ENCODE measurements at regions not wholly inside any gene's neighbourhood (a gene's known extent, or its start where the extent isn't known, plus 50 kb on each side); places are given as distances from the start of the nearest gene placed in this dataset.
"Not testable (repeated sequence)": the region's sequence is repeated elsewhere in the genome, so short reads cannot be mapped to it uniquely, and the experiment has no call there.

GRCh38 chr3:20576228-20576627 lies 390.2 kb upstream of the SGO1 start:
- H3K9me3 Mint-ChIP-seq (ENCODE audit: low read depth) = no peaks in the 10 kb centered on the region
- H3K27me3 Mint-ChIP-seq = no peaks in the 10 kb centered on the region
- peaks cover 3% of the 10 kb centered on the region for H3K36me3 Mint-ChIP-seq

DNA sequence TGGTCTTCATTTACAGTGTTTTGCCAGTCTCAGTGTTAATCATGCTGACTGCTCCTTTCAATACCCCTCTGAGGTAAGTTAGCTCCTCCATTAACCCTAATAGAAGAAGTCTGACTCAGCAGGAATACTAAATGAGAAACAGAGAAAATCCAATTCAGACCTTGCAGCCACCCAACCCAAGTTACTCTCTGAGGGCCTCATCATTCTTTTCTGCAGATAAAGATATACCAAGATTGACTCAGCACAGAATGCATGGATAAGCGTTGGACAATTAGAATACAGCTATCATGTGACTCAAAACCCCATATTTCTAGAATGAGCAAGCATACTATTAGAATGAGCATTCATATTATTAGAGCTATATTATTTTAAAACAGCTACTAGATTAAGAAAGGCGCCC lies 389.1 kb upstream of the SGO1 start:
- H3K9me3 Mint-ChIP-seq (ENCODE audit: low read depth) = no peaks in the 10 kb centered on the region
- H3K4me3 Mint-ChIP-seq = no peak overlapping the region
- no peaks in the 10 kb centered on the region for H3K4me1 Mint-ChIP-seq (ENCODE audit: low read depth)
- no peak overlapping the region for H3K27ac Mint-ChIP-seq
- no peaks in the 10 kb centered on the region for H3K27me3 Mint-ChIP-seq
- peaks cover 3% of the 10 kb centered on the region for H3K36me3 Mint-ChIP-seq

More at GRCh38 chr3:20576228-20576627, 390.2 kb upstream of the SGO1 start:
- Mint-ChIP-seq H3K4me3 (no peak overlapping the region), H3K27ac (no peak overlapping the region), H3K4me1 (ENCODE audit: low read depth) (no peaks in the 10 kb centered on the region)

GRCh38 chr3:20574746-20575145 lies 388.7 kb upstream of the SGO1 start:
- no peak overlapping the region for H3K27ac Mint-ChIP-seq
- H3K36me3 Mint-ChIP-seq = peaks cover 3% of the 10 kb centered on the region
- no peak overlapping the region for H3K4me3 Mint-ChIP-seq
- H3K4me1 Mint-ChIP-seq (ENCODE audit: low read depth) = no peaks in the 10 kb centered on the region
- no peaks in the 10 kb centered on the region for H3K9me3 Mint-ChIP-seq (ENCODE audit: low read depth)
- H3K27me3 Mint-ChIP-seq = no peaks in the 10 kb centered on the region

DNA sequence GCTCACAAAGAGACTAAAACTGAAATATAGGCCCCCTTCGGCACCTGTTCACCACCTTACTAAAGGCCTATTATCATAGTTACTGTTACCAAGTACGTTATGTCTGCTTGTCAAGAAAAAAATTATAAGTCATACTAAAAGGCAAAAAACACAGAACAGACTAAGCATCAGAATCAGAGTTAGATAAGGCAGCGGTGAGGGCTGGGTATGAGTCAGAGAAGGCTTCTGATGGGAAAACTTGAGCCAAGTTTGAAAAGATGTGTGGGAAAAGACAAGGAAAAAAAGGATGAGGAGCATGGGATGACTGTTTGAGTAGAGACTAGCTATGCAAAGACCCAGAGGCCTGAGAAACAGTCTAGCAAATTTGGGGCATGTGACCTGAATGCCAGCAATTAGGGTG lies 387.2 kb upstream of the SGO1 start:
- H3K36me3 Mint-ChIP-seq = peaks cover 6% of the 10 kb centered on the region
- no peaks in the 10 kb centered on the region for H3K9me3 Mint-ChIP-seq (ENCODE audit: low read depth)
- H3K27ac Mint-ChIP-seq = no peak overlapping the region
- no peaks in the 10 kb centered on the region for H3K27me3 Mint-ChIP-seq
- H3K4me1 Mint-ChIP-seq (ENCODE audit: low read depth) = no peaks in the 10 kb centered on the region
- no peak overlapping the region for H3K4me3 Mint-ChIP-seq

GRCh38 chr3:20572473-20572872 lies 386.5 kb upstream of the SGO1 start:
- Mint-ChIP-seq H3K4me1 (ENCODE audit: low read depth) (no peaks in the 10 kb centered on the region), H3K27me3 (no peaks in the 10 kb centered on the region), H3K9me3 (ENCODE audit: low read depth) (no peaks in the 10 kb centered on the region), H3K36me3 (peaks cover 6% of the 10 kb centered on the region), H3K27ac (no peak overlapping the region), H3K4me3 (no peak overlapping the region)

- peaks cover 5% of the 10 kb centered on the region for H3K9me3 Mint-ChIP-seq (ENCODE audit: low read depth)
- H3K4me1 Mint-ChIP-seq (ENCODE audit: low read depth) = no peaks in the 10 kb centered on the region
- no peaks in the 10 kb centered on the region for H3K27me3 Mint-ChIP-seq
- peaks cover 6% of the 10 kb centered on the region for H3K36me3 Mint-ChIP-seq
- H3K4me3 Mint-ChIP-seq = no peak overlapping the region
- H3K27ac Mint-ChIP-seq = no peak overlapping the region
These were observed 383.3 kb upstream of the SGO1 start for GRCh38 chr3:20569310-20569709.

DNA sequence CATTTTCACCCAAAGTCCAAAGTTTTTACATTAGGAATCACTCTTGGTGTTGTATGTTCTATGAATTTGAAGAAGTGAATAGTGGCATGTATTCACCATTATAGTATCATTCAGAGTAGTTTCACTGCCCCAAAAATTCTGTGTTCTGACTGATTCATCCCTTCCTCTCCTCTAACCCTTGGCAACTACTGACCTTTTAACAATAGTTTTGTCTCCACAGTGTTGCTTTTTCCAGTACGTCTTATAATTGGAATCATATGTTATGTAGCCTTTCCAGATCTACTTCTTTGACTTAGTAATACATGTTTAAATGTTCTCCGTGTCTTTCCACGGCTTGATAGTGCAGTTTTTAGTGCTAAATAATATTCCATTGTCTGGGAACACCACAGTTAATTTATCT lies 379.0 kb upstream of the SGO1 start:
- Mint-ChIP-seq H3K4me3 (no peak overlapping the region), H3K27me3 (no peaks in the 10 kb centered on the region), H3K9me3 (ENCODE audit: low read depth) (peaks cover 5% of the 10 kb centered on the region), H3K27ac (no peak overlapping the region), H3K4me1 (ENCODE audit: low read depth) (no peaks in the 10 kb centered on the region), H3K36me3 (peaks cover 3% of the 10 kb centered on the region)

DNA sequence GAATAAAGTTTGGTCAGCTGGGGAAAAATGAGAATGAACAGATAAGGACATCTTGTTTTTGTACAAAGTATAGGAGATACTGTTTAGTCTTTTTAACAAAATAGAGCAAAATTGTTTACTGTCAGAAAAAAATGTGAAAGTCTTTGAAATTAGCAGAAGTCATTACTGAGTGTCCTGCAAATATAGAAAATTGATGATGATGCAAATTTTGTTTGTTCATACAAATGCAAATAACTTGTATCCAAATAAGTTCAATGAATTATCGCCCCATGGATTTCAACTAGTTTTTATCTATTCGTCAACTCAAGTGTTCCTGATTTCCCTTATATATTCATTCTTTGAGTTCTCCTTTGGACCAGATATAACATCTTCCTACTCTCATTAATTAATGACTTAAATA lies 378.0 kb upstream of the SGO1 start:
- Mint-ChIP-seq H3K4me1 (ENCODE audit: low read depth) (no peaks in the 10 kb centered on the region), H3K27me3 (no peaks in the 10 kb centered on the region), H3K4me3 (no peak overlapping the region), H3K27ac (no peak overlapping the region), H3K9me3 (ENCODE audit: low read depth) (peaks cover 5% of the 10 kb centered on the region), H3K36me3 (no peaks in the 10 kb centered on the region)

GRCh38 chr3:20563251-20563650 lies 377.2 kb upstream of the SGO1 start:
- no peak overlapping the region for H3K4me3 Mint-ChIP-seq
- H3K27ac Mint-ChIP-seq = no peak overlapping the region
- peaks cover 5% of the 10 kb centered on the region for H3K9me3 Mint-ChIP-seq (ENCODE audit: low read depth)
- H3K36me3 Mint-ChIP-seq = no peaks in the 10 kb centered on the region
- no peaks in the 10 kb centered on the region for H3K4me1 Mint-ChIP-seq (ENCODE audit: low read depth)
- H3K27me3 Mint-ChIP-seq = no peaks in the 10 kb centered on the region

GRCh38 chr3:20561166-20561565 lies 375.2 kb upstream of the SGO1 start:
- Mint-ChIP-seq H3K9me3 (ENCODE audit: low read depth) (peaks cover 5% of the 10 kb centered on the region), H3K36me3 (no peaks in the 10 kb centered on the region), H3K4me1 (ENCODE audit: low read depth) (no peaks in the 10 kb centered on the region), H3K27me3 (no peaks in the 10 kb centered on the region), H3K27ac (no peak overlapping the region), H3K4me3 (no peak overlapping the region)

- H3K4me3 Mint-ChIP-seq; H3K4me1 Mint-ChIP-seq (ENCODE audit: low read depth); H3K27me3 Mint-ChIP-seq; H3K9me3 Mint-ChIP-seq (ENCODE audit: low read depth); H3K36me3 Mint-ChIP-seq; H3K27ac Mint-ChIP-seq: not testable (repeated sequence)
These were observed 374.4 kb upstream of the SGO1 start for GRCh38 chr3:20560446-20560845.

- H3K9me3 Mint-ChIP-seq (ENCODE audit: low read depth) = no peaks in the 10 kb centered on the region
- H3K27ac Mint-ChIP-seq = no peak overlapping the region
- H3K36me3 Mint-ChIP-seq = no peaks in the 10 kb centered on the region
- no peaks in the 10 kb centered on the region for H3K27me3 Mint-ChIP-seq
- H3K4me1 Mint-ChIP-seq (ENCODE audit: low read depth) = no peaks in the 10 kb centered on the region
- no peak overlapping the region for H3K4me3 Mint-ChIP-seq
These were observed 372.2 kb upstream of the SGO1 start for GRCh38 chr3:20558161-20558560.

DNA sequence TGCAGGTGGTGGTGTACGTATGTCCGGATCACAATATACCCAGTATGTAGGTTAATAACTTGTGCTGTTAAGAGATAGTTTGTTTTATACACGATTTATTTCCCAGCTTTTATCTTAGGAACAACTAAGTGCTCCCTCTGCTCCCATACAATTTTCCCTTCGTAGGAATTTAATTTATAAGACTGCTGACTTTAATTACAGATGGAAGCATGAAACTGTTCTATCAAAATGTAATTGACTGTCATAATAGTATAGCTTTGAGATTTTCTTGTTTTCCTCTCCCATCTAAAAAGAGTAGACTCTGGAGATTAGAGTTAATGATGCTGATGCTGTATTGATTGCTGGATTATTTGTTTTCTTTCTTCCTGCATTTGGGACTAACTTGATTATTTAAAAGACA lies 370.7 kb upstream of the SGO1 start:
- H3K9me3 Mint-ChIP-seq (ENCODE audit: low read depth) = no peaks in the 10 kb centered on the region
- no peaks in the 10 kb centered on the region for H3K4me1 Mint-ChIP-seq (ENCODE audit: low read depth)
- no peaks in the 10 kb centered on the region for H3K36me3 Mint-ChIP-seq
- no peak overlapping the region for H3K4me3 Mint-ChIP-seq
- H3K27ac Mint-ChIP-seq = no peak overlapping the region
- no peaks in the 10 kb centered on the region for H3K27me3 Mint-ChIP-seq

DNA sequence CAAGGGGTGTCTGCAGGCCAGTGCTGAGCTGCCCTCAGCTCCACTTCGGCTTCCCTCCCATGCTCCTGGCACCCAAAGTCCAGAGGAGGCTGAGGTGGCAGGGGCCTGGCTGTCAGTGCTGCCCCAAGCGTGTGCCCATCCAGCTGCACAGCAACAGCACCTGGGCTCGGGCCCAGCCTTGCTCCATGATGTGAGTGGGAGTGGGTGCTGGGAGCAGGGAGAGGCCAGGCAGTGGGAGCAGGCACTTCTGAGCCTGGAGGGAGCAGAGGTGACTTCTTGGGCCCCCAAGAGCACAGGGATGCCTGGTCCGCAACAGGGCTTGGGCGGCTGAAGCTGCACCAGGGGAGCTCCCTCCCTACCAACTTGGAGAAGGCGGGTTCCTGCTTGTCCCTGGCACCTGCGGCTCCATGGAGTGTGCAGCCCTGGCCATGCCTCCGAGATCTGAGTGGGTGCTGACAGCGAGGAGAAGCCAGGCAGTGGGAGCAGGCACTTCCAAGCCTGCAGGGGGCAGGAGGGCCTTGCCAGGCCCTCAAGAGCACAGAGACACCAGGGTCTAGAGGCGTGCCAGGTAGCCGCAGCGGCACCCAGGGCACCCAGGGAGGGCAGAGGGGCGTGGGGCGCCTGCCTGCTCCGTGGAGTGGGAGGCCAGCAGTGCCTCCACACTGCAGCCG lies 366.7 kb upstream of the SGO1 start:
- no peak overlapping the region for H3K27ac Mint-ChIP-seq
- no peak overlapping the region for H3K4me3 Mint-ChIP-seq
- H3K4me1 Mint-ChIP-seq (ENCODE audit: low read depth) = no peaks in the 10 kb centered on the region
- H3K27me3 Mint-ChIP-seq = no peaks in the 10 kb centered on the region
- H3K36me3 Mint-ChIP-seq = no peaks in the 10 kb centered on the region
- no peaks in the 10 kb centered on the region for H3K9me3 Mint-ChIP-seq (ENCODE audit: low read depth)

GRCh38 chr3:20547361-20548269 lies 361.6 kb upstream of the SGO1 start:
- not testable (repeated sequence) for H3K4me3 Mint-ChIP-seq; H3K36me3 Mint-ChIP-seq; H3K4me1 Mint-ChIP-seq (ENCODE audit: low read depth); H3K9me3 Mint-ChIP-seq (ENCODE audit: low read depth); H3K27ac Mint-ChIP-seq; H3K27me3 Mint-ChIP-seq

DNA sequence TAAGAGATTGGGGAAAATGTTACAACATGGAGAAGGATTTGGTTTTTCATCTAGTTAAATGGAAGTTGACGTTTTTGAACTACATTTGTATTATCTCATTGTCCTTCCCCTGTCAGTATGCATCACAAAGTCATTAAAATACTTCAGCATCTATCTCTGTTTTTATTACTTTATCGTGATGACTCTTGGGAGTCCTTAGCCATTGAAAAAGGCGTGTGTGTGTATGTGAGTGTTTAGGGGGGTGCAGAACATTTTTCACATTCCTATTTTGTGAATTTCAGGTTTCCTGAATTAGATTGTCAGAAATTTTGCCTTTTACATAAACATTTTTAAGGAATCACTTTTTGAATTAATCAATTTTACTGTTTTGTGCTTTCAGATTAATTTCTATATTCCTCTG lies 360.6 kb upstream of the SGO1 start:
- no peak overlapping the region for H3K27ac Mint-ChIP-seq
- H3K4me1 Mint-ChIP-seq (ENCODE audit: low read depth) = no peaks in the 10 kb centered on the region
- H3K36me3 Mint-ChIP-seq = peaks cover 3% of the 10 kb centered on the region
- peaks cover 8% of the 10 kb centered on the region for H3K9me3 Mint-ChIP-seq (ENCODE audit: low read depth)
- no peak overlapping the region for H3K4me3 Mint-ChIP-seq
- no peaks in the 10 kb centered on the region for H3K27me3 Mint-ChIP-seq
